Common myeloid progenitor, CD34-positive (primary cell): ENCODE measurements at regions not wholly inside any gene's neighbourhood (a gene's known extent, or its start where the extent isn't known, plus 50 kb on each side); places are given as distances from the start of the nearest gene placed in this dataset.

ENCODE experiments used
- CTCF ChIA-PET: fragments of 350-600 bp; sonication (Branson Sonifier 250); formaldehyde crosslinking; loops from one replicate; lab custom pipeline; 2021; ENCODE audit warnings: antibody characterized with exemption; lab: Charles Lee
- POLR2A ChIA-PET: fragments of 350-600 bp; sonication (Branson Sonifier 250); formaldehyde crosslinking; loops from one replicate; lab custom pipeline; 2021; ENCODE audit warnings: antibody characterized with exemption; lab: Charles Lee
- DNase-seq, 3 donors: peaks; one replicate each; pipeline versions ENCODE4 v3.0.0 to v3.0.0-alpha.2; 2013
- H3K27ac ChIP-seq, 2 experiments: 1 replicate in 1 of 2; 2 replicates in 1 of 2; pipeline ENCODE4 v1.7.0; 2013; ENCODE audit warnings: inconsistent platforms in 2 of 2, low read length in 2 of 2, mild to moderate bottlenecking in 2 of 2, low read depth in 1 of 2, moderate library complexity in 1 of 2; ENCODE audit not compliant: severe bottlenecking in 2 of 2, insufficient read depth in 1 of 2, poor library complexity in 1 of 2
- H3K27me3 ChIP-seq, 5 experiments: replicated peaks in 2 of 5; 1 replicate in 3 of 5; 2 replicates in 2 of 5; pipeline versions ENCODE4 v1.6.1 to v1.7.0; 2013; ENCODE audit warnings: low read length in 4 of 5, mild to moderate bottlenecking in 2 of 5, moderate library complexity in 2 of 5, inconsistent platforms in 1 of 5; ENCODE audit not compliant: insufficient read depth in 5 of 5, control insufficient read depth in 4 of 5
- H3K36me3 ChIP-seq, 4 experiments: 1 replicate in 2 of 4; 2 replicates in 2 of 4; pipeline versions ENCODE4 v1.6.1 to v1.7.0; 2013; ENCODE audit warnings: low read length in 3 of 4, control low read depth in 1 of 4, mild to moderate bottlenecking in 1 of 4; ENCODE audit not compliant: control insufficient read depth in 4 of 4, insufficient read depth in 4 of 4
- H3K4me1 ChIP-seq, 4 experiments: 1 replicate in 3 of 4; 2 replicates in 1 of 4; pipeline versions ENCODE4 v1.6.1 to v1.7.1; 2013; ENCODE audit warnings: low read length in 3 of 4, mild to moderate bottlenecking in 3 of 4, control low read depth in 1 of 4, inconsistent platforms in 1 of 4, moderate library complexity in 1 of 4; ENCODE audit not compliant: control insufficient read depth in 4 of 4, insufficient read depth in 4 of 4; ENCODE audit errors: control extremely low read depth in 1 of 4
- H3K4me3 ChIP-seq, 7 experiments: 1 replicate in 4 of 7; 2 replicates in 3 of 7; pipeline versions ENCODE4 v1.5.1 to v1.7.0; 2013; ENCODE audit warnings: mild to moderate bottlenecking in 7 of 7, low read length in 6 of 7, moderate library complexity in 6 of 7, inconsistent platforms in 2 of 7, low read depth in 2 of 7, control low read depth in 1 of 7; ENCODE audit not compliant: insufficient read depth in 4 of 7, control insufficient read depth in 1 of 7; ENCODE audit errors: extremely low read depth in 1 of 7
- H3K9me3 ChIP-seq, 5 experiments: 1 replicate in 4 of 5; 2 replicates in 1 of 5; pipeline versions ENCODE4 v1.6.1 to v1.7.1; 2013; ENCODE audit warnings: low read length in 4 of 5, mild to moderate bottlenecking in 2 of 5, inconsistent platforms in 1 of 5, low read depth in 1 of 5, moderate library complexity in 1 of 5; ENCODE audit not compliant: control insufficient read depth in 4 of 5, insufficient read depth in 2 of 5; ENCODE audit errors: control extremely low read depth in 1 of 5
- WGBS: methylation state at CpG from one replicate; pipeline ENCODE4 v1.1.5; 2013; ENCODE audit not compliant: insufficient coverage; 5-methylcytosine and 5-hydroxymethylcytosine counted together

- DNase-seq = no peak
- Histone ChIP-seq H3K4me1 (no peaks in the 10 kb centered on the region), H3K9me3 (peaks cover 0 to 75% (median 73%) of the 10 kb centered on the region in 5 experiments), H3K27me3 (no peaks in the 10 kb centered on the region), H3K27ac (no peak overlapping the region), H3K36me3 (no peaks in the 10 kb centered on the region), H3K4me3 (no peak overlapping the region)
- WGBS = 76% methylated on average over 11 of the region's 13 CpGs
- ChIA-PET CTCF (no interaction called here), POLR2A (no interaction called here)
Measured at GRCh38 chr12:34294137-34294536, 271.8 kb downstream of the ALG10 start.

GRCh38 chr12:34294671-34295365 is 272.5 kb downstream of the ALG10 start:
- 76% methylated on average over 10 of the region's 23 CpGs for WGBS
- POLR2A ChIA-PET = no interaction called here
- Histone ChIP-seq H3K4me3 (no peak overlapping the region), H3K4me1 (no peaks in the 10 kb centered on the region), H3K36me3 (no peaks in the 10 kb centered on the region), H3K27ac (no peak overlapping the region), H3K9me3 (peaks cover 0 to 82% (median 72%) of the 10 kb centered on the region in 5 experiments), H3K27me3 (no peaks in the 10 kb centered on the region)
- CTCF ChIA-PET = no interaction called here
- no peak for DNase-seq

- WGBS = 86% methylated on average over 30 of the region's 31 CpGs
- no peaks in the 10 kb centered on the region for H3K27me3 ChIP-seq
- peaks cover 0 to 89% (median 75%) of the 10 kb centered on the region in 5 experiments for H3K9me3 ChIP-seq
- DNase-seq = no peak
- H3K27ac ChIP-seq = no peak overlapping the region
- ChIA-PET POLR2A (no interaction called here), CTCF (no interaction called here)
- no peaks in the 10 kb centered on the region for H3K4me1 ChIP-seq
- H3K36me3 ChIP-seq = no peaks in the 10 kb centered on the region
- no peak overlapping the region for H3K4me3 ChIP-seq
Measured at GRCh38 chr12:34295366-34296142, 273.3 kb downstream of the ALG10 start.

GRCh38 chr12:34296143-34297041 is 274.1 kb downstream of the ALG10 start:
- CTCF ChIA-PET = no interaction called here
- H3K9me3 ChIP-seq = peaks cover 0 to 91% (median 76%) of the 10 kb centered on the region in 5 experiments

GRCh38 chr12:34297126-34297789 is 275.0 kb downstream of the ALG10 start:
- H3K4me3 ChIP-seq = no peak overlapping the region
- no peaks in the 10 kb centered on the region for H3K36me3 ChIP-seq
- ChIA-PET CTCF (no interaction called here), POLR2A (no interaction called here)
- peaks cover 0 to 90% (median 76%) of the 10 kb centered on the region in 5 experiments for H3K9me3 ChIP-seq
- WGBS = 65% methylated on average over 17 of the region's 18 CpGs
- no peaks in the 10 kb centered on the region for H3K27me3 ChIP-seq
- no peak for DNase-seq
- no peaks in the 10 kb centered on the region for H3K4me1 ChIP-seq
- no peak overlapping the region for H3K27ac ChIP-seq

More at GRCh38 chr12:34296143-34297041, 274.1 kb downstream of the ALG10 start:
- no peaks in the 10 kb centered on the region for H3K36me3 ChIP-seq
- H3K4me3 ChIP-seq = no peak overlapping the region
- DNase-seq = no peak
- no peak overlapping the region for H3K27ac ChIP-seq
- 74% methylated on average over 26 of the region's 30 CpGs for WGBS
- no peaks in the 10 kb centered on the region for H3K4me1 ChIP-seq
- H3K27me3 ChIP-seq = no peaks in the 10 kb centered on the region
- POLR2A ChIA-PET = no interaction called here

- H3K36me3 ChIP-seq = no peaks in the 10 kb centered on the region
Measured at GRCh38 chr12:34297790-34298164, 275.5 kb downstream of the ALG10 start.

More at GRCh38 chr12:34297790-34298164, 275.5 kb downstream of the ALG10 start:
- Histone ChIP-seq H3K4me3 (no peak overlapping the region), H3K9me3 (peaks cover 0 to 92% (median 77%) of the 10 kb centered on the region in 5 experiments), H3K27ac (no peak overlapping the region), H3K27me3 (no peaks in the 10 kb centered on the region), H3K4me1 (no peaks in the 10 kb centered on the region)
- CTCF ChIA-PET = no interaction called here
- DNase-seq = no peak
- 73% methylated on average over 9 of the region's 9 CpGs for WGBS
- POLR2A ChIA-PET = no interaction called here
